Activated CD4-positive, alpha-beta T cell treated with anti-CD3 and anti-CD28 coated beads, Interleukin-2, amount 10 ng/mL, durations not matched to agents 24 days and 14 days (primary cell): ENCODE measurements at regions not wholly inside any gene's neighbourhood (a gene's known extent, or its start where the extent isn't known, plus 50 kb on each side); places are given as distances from the start of the nearest gene placed in this dataset.

ENCODE experiments used
- DNase-seq: peaks from one replicate; pipeline ENCODE4 v3.0.0; 2022
- H3K27ac Mint-ChIP-seq: one replicate; pipeline ENCODE4 v1.8.0; 2022; ENCODE audit warnings: mild to moderate bottlenecking, mixed read lengths
- H3K27me3 Mint-ChIP-seq: one replicate; pipeline ENCODE4 v1.8.0; 2022; ENCODE audit warnings: mixed read lengths
- H3K36me3 Mint-ChIP-seq: one replicate; pipeline ENCODE4 v1.8.0; 2022; ENCODE audit warnings: low read depth, mild to moderate bottlenecking, mixed read lengths
- H3K4me1 Mint-ChIP-seq: one replicate; pipeline ENCODE4 v1.8.0; 2021; ENCODE audit warnings: mixed read lengths
- H3K4me3 Mint-ChIP-seq: one replicate; pipeline ENCODE4 v1.8.0; 2022; ENCODE audit warnings: mild to moderate bottlenecking, moderate library complexity, mixed read lengths
- H3K9me3 Mint-ChIP-seq: one replicate; pipeline ENCODE4 v1.8.0; 2021; ENCODE audit warnings: mixed read lengths
- intact Hi-C: fragments of 100-400 bp; cut with micrococcal nuclease; formaldehyde crosslinking; loops from one replicate; pipeline ENCODE4 v1.15.1; 2023

DNA sequence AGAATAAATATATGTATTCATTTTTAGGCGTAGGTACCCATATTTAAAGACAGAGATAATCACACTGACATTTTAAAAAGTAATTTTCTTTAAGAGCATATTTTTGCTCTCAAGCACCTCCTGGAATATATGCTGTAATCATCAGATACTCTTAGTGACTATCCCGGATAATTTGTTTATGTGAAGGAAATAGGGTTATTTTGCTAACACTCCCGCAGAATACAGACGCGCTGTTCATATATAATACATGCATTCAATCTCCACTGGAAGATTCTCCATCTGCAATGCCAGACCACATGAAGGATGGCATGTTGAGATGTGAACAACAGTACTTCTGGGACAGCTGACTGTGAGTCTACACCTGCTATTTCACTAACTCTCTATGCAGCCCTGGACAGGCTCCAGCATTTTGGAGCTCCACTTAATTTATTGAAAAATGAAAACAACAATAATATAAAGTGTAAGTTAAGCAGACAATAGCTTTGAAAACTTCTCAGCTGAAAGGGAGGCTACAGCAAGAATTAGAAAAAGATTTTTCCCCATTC, 430.6 kb downstream of the TMX3 start:
- H3K9me3 Mint-ChIP-seq, result no peaks in the 10 kb centered on the region

DNA sequence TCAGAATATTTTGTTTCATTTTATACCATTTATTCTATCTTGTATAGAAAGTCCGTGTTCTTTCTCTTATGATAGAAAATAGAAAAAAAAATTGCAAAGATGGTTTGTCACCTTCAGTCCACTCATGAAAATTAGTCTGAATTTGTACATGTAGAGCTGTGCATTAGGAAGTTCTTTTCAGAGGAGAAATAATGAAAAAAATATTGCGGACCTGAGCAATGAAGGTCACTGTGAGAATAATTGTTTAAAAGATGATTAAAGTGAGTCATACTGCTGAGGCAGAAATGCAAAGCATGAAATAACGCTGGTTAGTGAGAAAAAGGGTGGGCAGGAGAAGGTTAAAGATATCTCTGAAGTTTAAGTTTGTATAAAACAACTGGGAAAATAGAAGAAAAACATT, 431.1 kb downstream of the TMX3 start:
- no peaks in the 10 kb centered on the region for H3K36me3 Mint-ChIP-seq
- no peak for DNase-seq
- no peaks in the 10 kb centered on the region for H3K4me1 Mint-ChIP-seq
- no peak overlapping the region for H3K27ac Mint-ChIP-seq
- no peaks in the 10 kb centered on the region for H3K27me3 Mint-ChIP-seq
- H3K4me3 Mint-ChIP-seq, result no peak overlapping the region
- no peaks in the 10 kb centered on the region for H3K9me3 Mint-ChIP-seq
- intact Hi-C loops, result no loop called here

More for the DNA sequence above, 430.6 kb downstream of the TMX3 start:
- Mint-ChIP-seq H3K27ac (no peak overlapping the region), H3K4me3 (no peak overlapping the region), H3K4me1 (no peaks in the 10 kb centered on the region), H3K27me3 (no peaks in the 10 kb centered on the region), H3K36me3 (no peaks in the 10 kb centered on the region)
- DNase-seq, result no peak
- intact Hi-C loops, result no loop called here

DNA sequence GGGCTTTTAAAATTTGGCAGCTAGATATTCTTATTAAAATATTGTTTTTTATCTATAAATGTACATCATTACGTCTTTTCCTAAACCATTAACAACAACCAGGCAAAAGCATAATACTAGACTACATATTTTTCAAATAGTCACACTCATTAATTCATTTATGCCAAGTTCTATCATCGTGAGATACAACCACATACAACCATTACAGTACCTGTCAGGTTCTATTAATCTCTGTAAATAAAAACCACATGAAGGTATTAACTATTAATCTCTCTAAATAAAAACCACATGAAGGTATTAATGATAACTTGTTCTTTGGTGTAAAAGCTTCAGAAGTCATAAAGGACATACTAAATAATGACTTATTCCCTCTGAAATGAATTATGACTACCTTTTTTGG, 432.7 kb downstream of the TMX3 start:
- Mint-ChIP-seq H3K4me1 (no peaks in the 10 kb centered on the region), H3K4me3 (no peak overlapping the region), H3K36me3 (no peaks in the 10 kb centered on the region), H3K27ac (no peak overlapping the region), H3K9me3 (no peaks in the 10 kb centered on the region), H3K27me3 (no peaks in the 10 kb centered on the region)
- intact Hi-C loops, result no loop called here
- DNase-seq, result no peak

DNA sequence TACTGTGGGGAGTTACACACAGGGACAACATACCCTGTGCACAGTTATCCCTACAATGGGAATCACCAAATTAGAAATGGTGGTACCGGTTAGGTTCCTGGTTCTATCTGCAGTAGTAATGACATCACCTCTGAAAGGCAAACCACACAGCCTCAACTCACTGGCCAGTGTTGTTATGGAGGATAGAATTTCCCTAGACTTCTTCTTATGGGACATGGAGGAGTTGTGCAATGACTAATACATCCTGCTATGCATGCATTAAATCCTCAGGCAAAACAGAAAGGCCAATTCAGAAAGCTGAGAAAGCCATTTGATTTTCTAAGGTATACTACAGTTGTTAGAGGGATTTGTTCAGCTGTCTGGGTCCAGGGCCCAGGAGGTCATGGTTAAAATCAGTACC, 439.3 kb downstream of the TMX3 start:
- no peaks in the 10 kb centered on the region for H3K4me1 Mint-ChIP-seq

DNA sequence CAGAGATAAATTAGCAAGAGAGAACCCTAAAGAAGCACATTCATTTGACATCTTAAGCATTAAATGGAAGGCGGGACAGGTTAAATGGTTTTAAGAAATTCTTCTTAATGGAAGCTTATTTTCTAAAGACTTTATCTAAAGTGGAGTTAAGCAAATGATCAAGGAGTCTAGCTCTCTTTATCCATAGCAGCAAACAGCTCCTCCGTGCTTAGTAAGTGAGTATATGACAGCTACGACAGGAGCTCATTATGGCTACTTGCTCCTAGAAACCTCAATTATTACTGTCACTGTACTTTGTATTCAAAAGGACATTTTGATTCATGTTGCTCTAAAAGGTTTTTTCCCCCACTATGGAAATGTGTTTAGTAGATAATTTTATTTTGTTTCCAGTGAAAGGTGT, 444.9 kb downstream of the TMX3 start:
- H3K36me3 Mint-ChIP-seq, result no peaks in the 10 kb centered on the region
- no peaks in the 10 kb centered on the region for H3K27me3 Mint-ChIP-seq
- H3K27ac Mint-ChIP-seq, result no peak overlapping the region
- no peak overlapping the region for H3K4me3 Mint-ChIP-seq
- H3K9me3 Mint-ChIP-seq, result no peaks in the 10 kb centered on the region
- no peaks in the 10 kb centered on the region for H3K4me1 Mint-ChIP-seq
- intact Hi-C loops, result no loop called here
- no peak for DNase-seq

More for the DNA sequence above, 439.3 kb downstream of the TMX3 start:
- Mint-ChIP-seq H3K9me3 (no peaks in the 10 kb centered on the region), H3K4me3 (no peak overlapping the region), H3K36me3 (no peaks in the 10 kb centered on the region), H3K27ac (no peak overlapping the region), H3K27me3 (no peaks in the 10 kb centered on the region)
- intact Hi-C loops, result no loop called here
- no peak for DNase-seq

DNA sequence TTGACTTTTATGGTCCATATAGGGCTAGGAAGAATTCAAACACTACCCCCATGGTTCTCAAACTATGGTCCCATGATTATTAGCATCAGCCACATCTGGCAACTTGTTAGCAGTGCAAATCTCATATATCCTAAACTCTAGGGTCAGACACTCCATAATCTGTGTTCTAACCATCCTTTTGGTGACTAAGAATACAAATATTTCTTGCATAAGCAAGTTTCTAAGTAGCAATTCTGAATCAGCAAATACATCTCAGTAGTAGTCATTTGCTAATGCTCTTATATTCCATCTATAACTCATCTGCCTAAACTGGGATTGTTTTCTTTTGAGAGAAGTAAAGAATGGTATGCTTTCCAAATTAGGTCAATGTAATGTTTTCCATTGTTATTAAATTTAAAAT, 447.3 kb downstream of the TMX3 start:
- Mint-ChIP-seq H3K27me3 (no peaks in the 10 kb centered on the region), H3K9me3 (no peaks in the 10 kb centered on the region), H3K27ac (no peak overlapping the region), H3K36me3 (no peaks in the 10 kb centered on the region), H3K4me3 (no peak overlapping the region), H3K4me1 (no peaks in the 10 kb centered on the region)
- intact Hi-C loops, result no loop called here
- DNase-seq, result no peak

DNA sequence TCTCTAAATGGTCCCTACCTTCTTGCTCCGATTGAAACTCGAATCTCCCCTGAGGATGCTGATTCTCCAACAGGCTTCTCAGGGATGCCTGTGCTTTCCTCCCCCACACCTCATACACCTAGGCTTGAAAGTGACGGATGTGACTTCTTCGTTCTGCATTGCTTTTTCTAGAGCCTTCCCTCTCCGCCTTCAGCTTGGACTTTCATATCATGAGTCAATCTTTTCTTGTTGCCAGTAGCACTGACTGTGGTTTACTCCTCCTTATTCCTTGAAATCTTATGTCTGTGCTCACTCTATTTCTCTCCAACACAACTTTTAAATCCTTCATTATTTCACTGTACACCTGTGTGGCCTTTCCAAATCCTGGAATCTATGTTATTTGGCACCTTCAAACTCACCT, 451.4 kb downstream of the TMX3 start:
- Mint-ChIP-seq H3K4me3 (no peak overlapping the region), H3K27ac (no peak overlapping the region), H3K4me1 (no peaks in the 10 kb centered on the region), H3K27me3 (no peaks in the 10 kb centered on the region), H3K36me3 (no peaks in the 10 kb centered on the region), H3K9me3 (no peaks in the 10 kb centered on the region)
- DNase-seq, result no peak
- intact Hi-C loops, result no loop called here

DNA sequence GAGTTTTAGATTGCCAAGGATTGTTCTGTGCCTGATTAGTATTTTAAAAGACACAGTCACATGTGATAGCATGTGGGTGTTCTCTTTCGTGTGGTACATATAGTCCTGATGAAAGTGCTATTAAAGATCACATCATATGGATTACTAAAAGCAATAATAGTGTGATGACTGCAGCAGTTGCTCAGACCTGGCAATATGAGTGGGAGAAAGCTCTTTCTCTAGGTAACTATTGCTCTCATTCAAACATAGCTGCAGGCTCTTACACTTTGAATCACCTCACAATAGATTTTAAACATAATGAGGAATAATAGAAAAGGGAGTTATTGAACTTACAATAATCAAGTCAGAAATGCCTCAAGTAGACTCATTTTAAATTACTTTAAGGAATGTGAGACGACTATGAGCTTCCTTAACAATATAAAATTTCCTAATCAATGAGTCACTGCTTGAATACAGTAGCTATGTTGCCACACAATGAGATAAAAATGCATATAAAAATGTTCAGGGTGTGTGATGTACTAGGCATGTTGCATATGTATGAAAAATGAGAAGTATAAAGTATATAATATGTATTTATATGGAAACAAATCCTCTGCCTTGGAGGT, 452.1 kb downstream of the TMX3 start:
- no peak overlapping the region for H3K27ac Mint-ChIP-seq

DNA sequence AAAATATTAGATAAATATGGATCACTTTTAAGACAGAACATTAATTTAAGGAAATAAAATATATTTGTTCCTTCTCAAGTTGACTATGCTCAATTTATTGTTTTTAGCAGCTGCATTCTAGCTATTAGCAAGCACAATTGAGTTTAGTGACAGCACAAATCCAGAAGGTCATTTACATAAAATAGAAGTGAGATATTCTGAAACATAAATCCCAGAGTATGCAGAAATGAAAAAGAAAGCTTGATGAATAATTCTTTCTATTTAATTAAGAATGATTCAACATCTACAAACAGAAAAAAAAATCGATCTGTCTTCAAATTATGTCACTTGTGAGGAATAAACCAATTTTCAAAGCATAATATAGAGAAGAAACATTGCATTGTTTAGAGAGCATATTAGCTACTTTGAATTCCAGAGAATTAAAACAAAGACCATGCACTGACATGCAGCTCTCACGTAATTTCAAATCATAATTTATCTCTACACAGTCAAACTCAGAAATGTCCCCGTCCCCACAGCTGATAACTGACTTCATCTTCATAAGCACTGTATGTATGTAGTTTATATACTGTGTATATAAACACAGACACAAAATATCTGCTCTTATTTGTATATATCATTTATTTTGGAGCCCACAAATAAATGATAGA, 458.4 kb downstream of the TMX3 start:
- intact Hi-C loops, result no loop called here
- H3K36me3 Mint-ChIP-seq, result no peaks in the 10 kb centered on the region
- no peaks in the 10 kb centered on the region for H3K9me3 Mint-ChIP-seq

More for the DNA sequence above, 452.1 kb downstream of the TMX3 start:
- intact Hi-C loops, result no loop called here
- H3K36me3 Mint-ChIP-seq, result no peaks in the 10 kb centered on the region
- DNase-seq, result no peak
- H3K4me1 Mint-ChIP-seq, result no peaks in the 10 kb centered on the region
- no peaks in the 10 kb centered on the region for H3K27me3 Mint-ChIP-seq
- H3K4me3 Mint-ChIP-seq, result no peak overlapping the region
- no peaks in the 10 kb centered on the region for H3K9me3 Mint-ChIP-seq

DNA sequence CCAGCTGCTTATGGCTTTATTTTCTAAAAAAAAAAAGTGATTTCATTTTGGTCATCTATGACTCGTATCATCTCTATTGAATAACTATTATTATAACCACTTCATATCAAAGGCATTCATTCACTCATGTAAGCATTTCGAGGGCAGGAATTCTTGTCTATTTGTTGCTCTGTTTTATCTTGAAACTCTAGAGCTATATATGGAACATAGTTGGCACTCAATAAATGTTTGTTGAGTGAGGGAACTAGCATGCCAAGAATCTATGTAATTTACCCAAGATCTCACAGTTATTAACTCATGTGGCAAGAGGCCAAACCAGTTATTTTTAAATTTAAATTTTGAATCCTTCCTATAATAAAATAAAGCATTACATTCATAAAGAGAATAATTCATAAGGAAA, 470.1 kb downstream of the TMX3 start:
- no peak for DNase-seq
- Mint-ChIP-seq H3K27ac (no peak overlapping the region), H3K4me1 (no peaks in the 10 kb centered on the region), H3K36me3 (no peaks in the 10 kb centered on the region), H3K4me3 (no peak overlapping the region), H3K27me3 (no peaks in the 10 kb centered on the region), H3K9me3 (no peaks in the 10 kb centered on the region)
- intact Hi-C loops, result no loop called here

More for the DNA sequence above, 458.4 kb downstream of the TMX3 start:
- no peaks in the 10 kb centered on the region for H3K4me1 Mint-ChIP-seq
- H3K4me3 Mint-ChIP-seq, result no peak overlapping the region
- no peaks in the 10 kb centered on the region for H3K27me3 Mint-ChIP-seq
- no peak for DNase-seq
- H3K27ac Mint-ChIP-seq, result no peak overlapping the region

DNA sequence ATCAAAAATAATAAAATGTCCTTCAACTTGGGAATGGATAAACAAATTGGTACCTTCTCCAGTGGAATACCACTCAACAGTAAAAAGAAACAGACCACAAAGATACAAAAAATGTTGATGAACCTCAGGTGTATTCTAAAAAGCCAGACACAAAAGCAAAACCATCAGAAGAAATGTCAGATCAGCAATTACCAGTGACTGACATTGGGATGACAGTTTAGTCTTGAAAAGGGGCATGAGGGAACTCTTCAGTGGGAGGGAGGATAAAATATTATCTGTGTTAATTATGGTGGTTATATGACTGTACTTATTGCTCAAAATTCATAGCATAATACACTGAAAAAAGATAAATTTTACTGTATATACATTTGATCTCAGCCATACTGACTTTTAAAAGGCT, 473.0 kb downstream of the TMX3 start:
- Mint-ChIP-seq H3K36me3 (no peaks in the 10 kb centered on the region), H3K4me3 (no peak overlapping the region), H3K4me1 (no peaks in the 10 kb centered on the region), H3K27me3 (no peaks in the 10 kb centered on the region), H3K27ac (no peak overlapping the region), H3K9me3 (no peaks in the 10 kb centered on the region)
- no peak for DNase-seq
- intact Hi-C loops, result no loop called here

DNA sequence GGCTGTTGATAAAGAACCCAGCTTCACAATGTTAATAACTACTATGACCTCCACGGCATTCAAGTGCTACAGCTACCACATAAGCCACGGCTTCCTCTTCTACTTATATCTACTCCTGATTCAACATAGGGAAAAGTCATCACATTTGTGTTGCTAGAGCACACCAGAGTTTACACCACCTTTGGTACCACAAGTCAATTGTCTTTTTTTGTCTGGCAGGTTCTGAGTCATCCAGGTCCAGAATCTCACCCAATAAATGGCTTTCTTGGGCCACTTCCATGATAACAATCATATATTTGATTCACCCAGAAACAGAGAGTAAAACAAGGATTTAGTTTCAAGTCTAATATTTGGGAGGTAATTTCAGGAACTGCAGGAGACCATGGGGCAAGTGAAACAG, 480.2 kb downstream of the TMX3 start:
- no peaks in the 10 kb centered on the region for H3K4me1 Mint-ChIP-seq
- DNase-seq, result no peak
- no peaks in the 10 kb centered on the region for H3K36me3 Mint-ChIP-seq
- H3K27me3 Mint-ChIP-seq, result no peaks in the 10 kb centered on the region
- H3K27ac Mint-ChIP-seq, result no peak overlapping the region
- no peaks in the 10 kb centered on the region for H3K9me3 Mint-ChIP-seq
- intact Hi-C loops, result no loop called here
- no peak overlapping the region for H3K4me3 Mint-ChIP-seq

DNA sequence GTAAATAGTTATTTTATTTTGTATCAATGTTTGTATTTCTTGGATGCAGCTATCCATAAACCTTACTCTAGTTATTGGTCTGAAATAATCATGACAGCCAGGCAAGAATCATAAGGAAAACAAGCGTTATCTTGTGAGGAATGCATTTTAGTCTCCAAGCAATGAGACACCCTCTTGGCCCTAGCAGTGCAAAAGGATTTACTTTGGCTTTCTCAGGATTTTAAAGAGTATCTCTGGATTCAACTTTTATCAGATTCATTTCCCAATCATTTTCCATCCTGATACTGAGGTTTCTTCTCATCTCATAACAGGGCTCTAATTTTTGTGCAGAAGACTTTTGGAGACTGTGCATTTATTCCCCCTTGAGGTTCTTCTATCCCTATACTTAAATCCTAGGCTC, 480.8 kb downstream of the TMX3 start:
- Mint-ChIP-seq H3K27me3 (no peaks in the 10 kb centered on the region), H3K4me3 (no peak overlapping the region), H3K4me1 (no peaks in the 10 kb centered on the region), H3K27ac (no peak overlapping the region), H3K9me3 (no peaks in the 10 kb centered on the region), H3K36me3 (no peaks in the 10 kb centered on the region)
- intact Hi-C loops, result no loop called here
- DNase-seq, result no peak

DNA sequence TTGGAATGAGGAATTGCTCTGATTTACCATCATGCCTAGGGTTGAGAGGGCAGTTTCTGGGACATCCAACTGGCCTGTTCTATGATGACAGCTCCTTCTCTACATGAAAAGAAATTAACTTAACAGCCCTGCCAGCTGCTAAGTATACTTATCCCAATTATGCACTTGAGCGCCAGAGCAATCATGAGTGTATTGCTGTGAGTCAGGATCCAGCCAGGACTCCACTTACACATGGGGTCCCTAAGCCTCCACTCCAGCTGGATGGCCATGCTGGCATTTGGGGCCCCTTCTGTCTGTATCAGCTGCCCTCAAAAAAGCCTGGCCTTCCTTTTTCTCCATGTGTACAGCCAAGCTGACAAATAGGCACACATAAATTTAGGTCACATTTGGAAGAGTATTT, 481.9 kb downstream of the TMX3 start:
- no peaks in the 10 kb centered on the region for H3K27me3 Mint-ChIP-seq
- no peaks in the 10 kb centered on the region for H3K36me3 Mint-ChIP-seq
- DNase-seq, result no peak
- H3K27ac Mint-ChIP-seq, result no peak overlapping the region
- no peaks in the 10 kb centered on the region for H3K4me1 Mint-ChIP-seq
- H3K9me3 Mint-ChIP-seq, result no peaks in the 10 kb centered on the region
- intact Hi-C loops, result no loop called here
- H3K4me3 Mint-ChIP-seq, result no peak overlapping the region

DNA sequence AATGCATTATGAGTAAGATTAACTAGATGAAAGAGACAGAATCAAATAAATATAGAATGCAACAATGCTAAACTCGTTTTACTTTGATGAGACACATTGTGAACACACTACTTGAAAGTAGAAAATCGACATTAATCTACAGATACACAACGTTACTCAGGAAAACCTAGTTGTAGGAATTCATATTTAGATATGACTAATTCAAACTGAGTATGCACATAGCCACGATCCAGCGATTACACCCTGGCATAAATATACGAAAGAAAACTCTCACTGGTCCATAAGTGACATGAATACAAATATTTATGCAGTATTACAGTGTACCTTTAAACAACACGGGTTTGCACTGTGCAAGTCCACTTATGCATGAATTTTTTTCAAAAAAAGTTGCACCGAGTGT, 485.6 kb downstream of the TMX3 start:
- intact Hi-C loops, result no loop called here
- Mint-ChIP-seq H3K9me3 (no peaks in the 10 kb centered on the region), H3K36me3 (no peaks in the 10 kb centered on the region), H3K27ac (no peak overlapping the region), H3K4me1 (no peaks in the 10 kb centered on the region), H3K4me3 (no peak overlapping the region), H3K27me3 (no peaks in the 10 kb centered on the region)
- DNase-seq, result no peak
